Naive thymus-derived CD4-positive, alpha-beta T cell (primary cell): ENCODE measurements at regions not wholly inside any gene's neighbourhood (a gene's known extent, or its start where the extent isn't known, plus 50 kb on each side); places are given as distances from the start of the nearest gene placed in this dataset.

Source experiments
- ATAC-seq: fragments of 150-1000 bp; cut with Tn5 transposase; 2 replicates; pipeline ENCODE4 v1.10.0; 2021; ENCODE audit warnings: mild to moderate bottlenecking, moderate library complexity
- CTCF ChIA-PET: fragments of 350-600 bp; sonication (Branson Sonifier 250); formaldehyde crosslinking; loops from one replicate; lab custom pipeline; 2021; ENCODE audit warnings: antibody characterized with exemption; lab: Charles Lee
- POLR2A ChIA-PET: fragments of 350-600 bp; sonication (Branson Sonifier 250); formaldehyde crosslinking; loops from one replicate; lab custom pipeline; 2021; ENCODE audit warnings: antibody characterized with exemption, inconsistent platforms; lab: Charles Lee
- DNase-seq, 9 donors: peaks; one replicate each; pipeline versions ENCODE4 v3.0.0 to v3.0.0-alpha.2; 2020 to 2022; ENCODE audit warnings: mixed read lengths in 1 of 9
- H3K27ac ChIP-seq: one replicate; pipeline ENCODE4 v1.7.0; 2013; ENCODE audit warnings: mild to moderate bottlenecking, low read depth, low read length, moderate library complexity
- H3K27me3 ChIP-seq, 2 donors: one replicate each; pipeline ENCODE4 v1.7.0; 2013; ENCODE audit warnings: low read length in 2 of 2, mild to moderate bottlenecking in 2 of 2, moderate library complexity in 2 of 2; ENCODE audit not compliant: control insufficient read depth in 2 of 2, insufficient read depth in 2 of 2
- H3K36me3 ChIP-seq, 3 experiments: 1 replicate in 2 of 3; 2 replicates in 1 of 3; pipeline ENCODE4 v1.7.0; 2013; ENCODE audit warnings: low read length in 3 of 3, mild to moderate bottlenecking in 3 of 3, moderate library complexity in 1 of 3; ENCODE audit not compliant: insufficient read depth in 3 of 3, control insufficient read depth in 2 of 3
- H3K4me1 ChIP-seq, 2 donors: one replicate each; pipeline ENCODE4 v1.7.0; 2013; ENCODE audit warnings: low read length in 2 of 2, mild to moderate bottlenecking in 2 of 2, moderate library complexity in 1 of 2; ENCODE audit not compliant: control insufficient read depth in 2 of 2, insufficient read depth in 2 of 2
- H3K4me3 ChIP-seq: 2 replicates; pipeline ENCODE4 v1.7.0; 2013; ENCODE audit warnings: mild to moderate bottlenecking, low read length
- H3K9me3 ChIP-seq, 3 experiments: 1 replicate in 2 of 3; 2 replicates in 1 of 3; pipeline ENCODE4 v1.7.0; 2013; ENCODE audit warnings: low read length in 3 of 3; ENCODE audit not compliant: control insufficient read depth in 2 of 3
- H3K27ac Mint-ChIP-seq, 9 donors: one replicate each; pipeline ENCODE4 v1.8.0; 2020 to 2022; ENCODE audit warnings: mixed read lengths in 9 of 9, mild to moderate bottlenecking in 8 of 9, moderate library complexity in 5 of 9, inconsistent platforms in 2 of 9
- H3K27me3 Mint-ChIP-seq, 5 donors: one replicate each; pipeline ENCODE4 v1.8.0; 2021 to 2022; ENCODE audit warnings: mixed read lengths in 5 of 5, mild to moderate bottlenecking in 1 of 5
- H3K36me3 Mint-ChIP-seq, 5 donors: one replicate each; pipeline ENCODE4 v1.8.0; 2020 to 2022; ENCODE audit warnings: mixed read lengths in 5 of 5, mild to moderate bottlenecking in 3 of 5, inconsistent platforms in 1 of 5
- H3K4me1 Mint-ChIP-seq, 7 donors: one replicate each; pipeline ENCODE4 v1.8.0; 2020 to 2022; ENCODE audit warnings: mixed read lengths in 7 of 7, mild to moderate bottlenecking in 3 of 7, inconsistent platforms in 1 of 7
- H3K4me3 Mint-ChIP-seq, 10 donors: one replicate each; pipeline ENCODE4 v1.8.0; 2020 to 2022; ENCODE audit warnings: mild to moderate bottlenecking in 10 of 10, mixed read lengths in 10 of 10, moderate library complexity in 6 of 10, inconsistent platforms in 2 of 10
- H3K9me3 Mint-ChIP-seq, 11 donors: one replicate each; pipeline ENCODE4 v1.8.0; 2020 to 2022; ENCODE audit warnings: mixed read lengths in 11 of 11, mild to moderate bottlenecking in 4 of 11, inconsistent platforms in 1 of 11, moderate library complexity in 1 of 11
- intact Hi-C, 2 donors: fragments of 100-400 bp; cut with micrococcal nuclease; formaldehyde crosslinking; loops; one replicate each; pipeline ENCODE4 v1.15.1; 2023

- H3K9me3 Mint-ChIP-seq = peaks cover 0 to 10% (median 0%) of the 10 kb centered on the region in 11 donors
- H3K4me3 ChIP-seq = no peak overlapping the region
- H3K4me3 Mint-ChIP-seq = no peak overlapping the region
- no peaks in the 10 kb centered on the region for H3K9me3 ChIP-seq
- ChIA-PET CTCF (no interaction called here), POLR2A (no interaction called here)
- no peaks in the 10 kb centered on the region for H3K4me1 Mint-ChIP-seq
- H3K27me3 ChIP-seq = no peaks in the 10 kb centered on the region
- no peak overlapping the region for H3K27ac ChIP-seq
- no peaks in the 10 kb centered on the region for H3K36me3 ChIP-seq
- no peaks in the 10 kb centered on the region for H3K36me3 Mint-ChIP-seq
- H3K4me1 ChIP-seq = no peaks in the 10 kb centered on the region
- H3K27ac Mint-ChIP-seq = no peak overlapping the region
- H3K27me3 Mint-ChIP-seq = no peaks in the 10 kb centered on the region
- intact Hi-C loops = no loop called here
- DNase-seq (no peak), ATAC-seq (no peak)
Observed at GRCh38 chr2:154533300-154533940, 165.1 kb upstream of the KCNJ3 start.

- ChIA-PET CTCF (interaction anchor here (0.6 kb wide), 1 partner anchor 134 kb away, joined by 6 read pairs; no protein-coding TSS in a partner anchor), POLR2A (no interaction called here)
- no peaks in the 10 kb centered on the region for H3K36me3 Mint-ChIP-seq
- no peak overlapping the region for H3K27ac Mint-ChIP-seq
- DNase-seq = no peak
- intact Hi-C loops = no loop called here
- peaks cover 0 to 10% (median 0%) of the 10 kb centered on the region in 11 donors for H3K9me3 Mint-ChIP-seq
- no peaks in the 10 kb centered on the region for H3K36me3 ChIP-seq
- no peaks in the 10 kb centered on the region for H3K9me3 ChIP-seq
- no peak for ATAC-seq
- H3K4me1 ChIP-seq = no peaks in the 10 kb centered on the region
- no peaks in the 10 kb centered on the region for H3K27me3 ChIP-seq
- no peaks in the 10 kb centered on the region for H3K4me1 Mint-ChIP-seq
- no peak overlapping the region for H3K27ac ChIP-seq
- H3K27me3 Mint-ChIP-seq = no peaks in the 10 kb centered on the region
- H3K4me3 Mint-ChIP-seq = no peak overlapping the region
- H3K4me3 ChIP-seq = no peak overlapping the region
Observed at GRCh38 chr2:154537024-154537423, 161.5 kb upstream of the KCNJ3 start.

GRCh38 chr2:154537843-154538450, 160.5 kb upstream of the KCNJ3 start:
- CTCF ChIA-PET = no interaction called here
- no peaks in the 10 kb centered on the region for H3K9me3 ChIP-seq
- no peaks in the 10 kb centered on the region for H3K36me3 ChIP-seq
- Mint-ChIP-seq H3K27me3 (no peaks in the 10 kb centered on the region), H3K27ac (no peak overlapping the region), H3K36me3 (no peaks in the 10 kb centered on the region), H3K4me1 (no peaks in the 10 kb centered on the region), H3K4me3 (no peak overlapping the region), H3K9me3 (peaks cover 0 to 6% (median 0%) of the 10 kb centered on the region in 11 donors)
- H3K27ac ChIP-seq = no peak overlapping the region
- ATAC-seq = no peak
- intact Hi-C loops = no loop called here
- H3K4me3 ChIP-seq = no peak overlapping the region
- H3K4me1 ChIP-seq = no peaks in the 10 kb centered on the region
- no peak for DNase-seq
- no peaks in the 10 kb centered on the region for H3K27me3 ChIP-seq
- POLR2A ChIA-PET = no interaction called here

- H3K4me3 ChIP-seq = no peak overlapping the region
- H3K4me1 Mint-ChIP-seq = no peaks in the 10 kb centered on the region
- ATAC-seq = no peak
- H3K27ac ChIP-seq = no peak overlapping the region
- H3K36me3 Mint-ChIP-seq = peaks cover 0 to 5% (median 0%) of the 10 kb centered on the region in 5 donors
- H3K36me3 ChIP-seq = no peaks in the 10 kb centered on the region
- no peak overlapping the region for H3K4me3 Mint-ChIP-seq
- POLR2A ChIA-PET = no interaction called here
- no peak for DNase-seq
- no peaks in the 10 kb centered on the region for H3K4me1 ChIP-seq
- H3K27me3 ChIP-seq = no peaks in the 10 kb centered on the region
- intact Hi-C loops = no loop called here
- no peaks in the 10 kb centered on the region for H3K27me3 Mint-ChIP-seq
- CTCF ChIA-PET = no interaction called here
- peaks cover 0 to 9% (median 0%) of the 10 kb centered on the region in 3 experiments for H3K9me3 ChIP-seq
- peaks cover 0 to 31% (median 14%) of the 10 kb centered on the region in 11 donors for H3K9me3 Mint-ChIP-seq
- H3K27ac Mint-ChIP-seq = no peak overlapping the region
Observed at GRCh38 chr2:154546341-154546740, 152.2 kb upstream of the KCNJ3 start.

GRCh38 chr2:154549869-154550268, 148.6 kb upstream of the KCNJ3 start:
- ChIA-PET POLR2A (no interaction called here), CTCF (no interaction called here)
- Histone ChIP-seq H3K27me3 (no peaks in the 10 kb centered on the region), H3K9me3 (peaks cover 0 to 9% (median 0%) of the 10 kb centered on the region in 3 experiments), H3K4me1 (no peaks in the 10 kb centered on the region), H3K27ac (no peak overlapping the region), H3K4me3 (no peak overlapping the region), H3K36me3 (no peaks in the 10 kb centered on the region)
- Mint-ChIP-seq H3K4me1 (no peaks in the 10 kb centered on the region), H3K4me3 (no peak overlapping the region), H3K27me3 (no peaks in the 10 kb centered on the region), H3K36me3 (peaks cover 0 to 5% (median 0%) of the 10 kb centered on the region in 5 donors), H3K27ac (no peak overlapping the region), H3K9me3 (peaks cover 0 to 31% (median 13%) of the 10 kb centered on the region in 11 donors)
- DNase-seq = no peak
- no peak for ATAC-seq
- intact Hi-C loops = no loop called here

- CTCF ChIA-PET = no interaction called here
- Mint-ChIP-seq H3K27me3 (no peaks in the 10 kb centered on the region), H3K9me3 (peaks cover 0 to 13% (median 7%) of the 10 kb centered on the region in 11 donors), H3K4me3 (no peak overlapping the region), H3K36me3 (no peaks in the 10 kb centered on the region), H3K4me1 (no peaks in the 10 kb centered on the region), H3K27ac (no peak overlapping the region)
- intact Hi-C loops = no loop called here
- Histone ChIP-seq H3K4me3 (no peak overlapping the region), H3K9me3 (peaks cover 0 to 3% (median 0%) of the 10 kb centered on the region in 3 experiments), H3K27ac (no peak overlapping the region), H3K27me3 (no peaks in the 10 kb centered on the region), H3K4me1 (no peaks in the 10 kb centered on the region), H3K36me3 (no peaks in the 10 kb centered on the region)
- no peak for DNase-seq
- no peak for ATAC-seq
- POLR2A ChIA-PET = no interaction called here
Observed at GRCh38 chr2:154551649-154552048, 146.8 kb upstream of the KCNJ3 start.

GRCh38 chr2:154554046-154554445, 144.4 kb upstream of the KCNJ3 start:
- no peak overlapping the region for H3K27ac Mint-ChIP-seq
- ChIA-PET CTCF (no interaction called here), POLR2A (no interaction called here)
- peaks cover 0 to 4% (median 0%) of the 10 kb centered on the region in 11 donors for H3K9me3 Mint-ChIP-seq
- DNase-seq (no peak), ATAC-seq (no peak)
- intact Hi-C loops = no loop called here
- no peaks in the 10 kb centered on the region for H3K36me3 Mint-ChIP-seq
- H3K4me3 ChIP-seq = no peak overlapping the region
- H3K27me3 Mint-ChIP-seq = no peaks in the 10 kb centered on the region
- no peaks in the 10 kb centered on the region for H3K36me3 ChIP-seq
- H3K27ac ChIP-seq = no peak overlapping the region
- H3K4me1 ChIP-seq = no peaks in the 10 kb centered on the region
- H3K4me1 Mint-ChIP-seq = no peaks in the 10 kb centered on the region
- H3K27me3 ChIP-seq = no peaks in the 10 kb centered on the region
- H3K4me3 Mint-ChIP-seq = no peak overlapping the region
- no peaks in the 10 kb centered on the region for H3K9me3 ChIP-seq
